BE2C (cell line): ENCODE measurements at regions not wholly inside any gene's neighbourhood (a gene's known extent, or its start where the extent isn't known, plus 50 kb on each side); places are given as distances from the start of the nearest gene placed in this dataset.
"Not testable (repeated sequence)": the region's sequence is repeated elsewhere in the genome, so short reads cannot be mapped to it uniquely, and the experiment has no call there.

ENCODE experiments used
- DNase-seq: peaks from one replicate; pipeline ENCODE4 v3.0.0-alpha.2; 2020
- H3K27me3 ChIP-seq: fragments of 250-450 bp; sonication (Bioruptor Pico); 2 replicates; pipeline ENCODE4 v1.5.1; 2020; ENCODE audit warnings: mild to moderate bottlenecking
- H3K36me3 ChIP-seq: fragments of 250-450 bp; sonication (Bioruptor Pico); 2 replicates; pipeline ENCODE4 v1.5.1; 2020; ENCODE audit warnings: mild to moderate bottlenecking
- H3K4me1 ChIP-seq: fragments of 250-450 bp; sonication (Bioruptor Pico); 2 replicates; pipeline ENCODE4 v1.5.1; 2020
- H3K4me3 ChIP-seq: 2 replicates; pipeline ENCODE4 v1.5.1; 2011; ENCODE audit warnings: low read depth, low read length
- H3K9me3 ChIP-seq: fragments of 250-450 bp; sonication (Bioruptor Pico); 2 replicates; pipeline ENCODE4 v1.5.1; 2020
- TF ChIP-seq, protein P1 (sequence below): IDR thresholded peaks from 2 replicates; pipeline ENCODE4 v1.5.1; 2012; ENCODE audit warnings: mild to moderate bottlenecking, low read depth, low read length

DNA sequence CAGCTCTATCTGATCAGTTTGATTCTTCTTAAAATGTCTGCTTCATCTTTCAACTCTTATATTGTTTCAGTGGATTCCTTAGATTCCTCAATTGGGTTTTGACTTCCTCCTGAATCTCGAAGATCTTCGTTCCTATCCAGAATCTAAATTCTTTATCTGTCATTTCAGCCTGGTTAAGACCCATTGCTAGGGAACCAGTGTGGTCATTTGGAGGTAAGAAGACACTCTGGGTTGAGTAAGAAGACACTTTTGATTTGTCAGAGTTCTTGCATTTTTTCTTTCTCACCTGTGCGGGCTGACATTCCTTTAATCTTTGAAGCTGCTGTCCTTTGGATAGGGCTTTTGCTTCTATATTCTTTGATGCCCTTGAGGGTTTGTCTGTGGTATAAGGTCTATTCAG lies 291.9 kb downstream of the SLC7A11 start:
- no peaks in the 10 kb centered on the region for H3K27me3 ChIP-seq
- no peak for DNase-seq
- H3K9me3 ChIP-seq, result no peaks in the 10 kb centered on the region
- no peaks in the 10 kb centered on the region for H3K36me3 ChIP-seq
- no peak overlapping the region for H3K4me3 ChIP-seq
- no peaks in the 10 kb centered on the region for H3K4me1 ChIP-seq
- TF ChIP-seq, protein P1, sequence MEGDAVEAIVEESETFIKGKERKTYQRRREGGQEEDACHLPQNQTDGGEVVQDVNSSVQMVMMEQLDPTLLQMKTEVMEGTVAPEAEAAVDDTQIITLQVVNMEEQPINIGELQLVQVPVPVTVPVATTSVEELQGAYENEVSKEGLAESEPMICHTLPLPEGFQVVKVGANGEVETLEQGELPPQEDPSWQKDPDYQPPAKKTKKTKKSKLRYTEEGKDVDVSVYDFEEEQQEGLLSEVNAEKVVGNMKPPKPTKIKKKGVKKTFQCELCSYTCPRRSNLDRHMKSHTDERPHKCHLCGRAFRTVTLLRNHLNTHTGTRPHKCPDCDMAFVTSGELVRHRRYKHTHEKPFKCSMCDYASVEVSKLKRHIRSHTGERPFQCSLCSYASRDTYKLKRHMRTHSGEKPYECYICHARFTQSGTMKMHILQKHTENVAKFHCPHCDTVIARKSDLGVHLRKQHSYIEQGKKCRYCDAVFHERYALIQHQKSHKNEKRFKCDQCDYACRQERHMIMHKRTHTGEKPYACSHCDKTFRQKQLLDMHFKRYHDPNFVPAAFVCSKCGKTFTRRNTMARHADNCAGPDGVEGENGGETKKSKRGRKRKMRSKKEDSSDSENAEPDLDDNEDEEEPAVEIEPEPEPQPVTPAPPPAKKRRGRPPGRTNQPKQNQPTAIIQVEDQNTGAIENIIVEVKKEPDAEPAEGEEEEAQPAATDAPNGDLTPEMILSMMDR, result no peak

DNA sequence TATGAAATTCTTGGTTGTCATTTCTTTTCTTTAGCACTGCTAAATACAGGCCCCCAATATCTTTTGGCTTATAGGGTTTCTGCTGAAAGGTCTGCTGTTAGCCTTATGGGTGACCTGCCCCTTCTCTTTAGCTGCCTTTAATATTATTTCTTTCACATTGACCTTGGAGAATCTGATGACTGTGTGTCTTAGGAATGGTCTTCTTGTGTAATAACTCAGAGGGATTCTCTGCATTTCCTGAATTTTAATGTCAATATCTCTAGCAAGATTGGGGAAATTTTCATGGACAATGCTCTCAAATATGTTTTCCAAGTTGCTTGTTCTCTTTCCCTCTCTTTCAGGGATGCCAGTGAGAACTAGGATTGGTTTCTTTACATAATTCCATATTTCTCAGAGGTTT lies 292.4 kb downstream of the SLC7A11 start:
- Histone ChIP-seq H3K4me3 (no peak overlapping the region), H3K4me1 (no peaks in the 10 kb centered on the region), H3K36me3 (no peaks in the 10 kb centered on the region), H3K27me3 (no peaks in the 10 kb centered on the region), H3K9me3 (no peaks in the 10 kb centered on the region)
- DNase-seq, result no peak
- TF ChIP-seq, protein P1, result no peak

DNA sequence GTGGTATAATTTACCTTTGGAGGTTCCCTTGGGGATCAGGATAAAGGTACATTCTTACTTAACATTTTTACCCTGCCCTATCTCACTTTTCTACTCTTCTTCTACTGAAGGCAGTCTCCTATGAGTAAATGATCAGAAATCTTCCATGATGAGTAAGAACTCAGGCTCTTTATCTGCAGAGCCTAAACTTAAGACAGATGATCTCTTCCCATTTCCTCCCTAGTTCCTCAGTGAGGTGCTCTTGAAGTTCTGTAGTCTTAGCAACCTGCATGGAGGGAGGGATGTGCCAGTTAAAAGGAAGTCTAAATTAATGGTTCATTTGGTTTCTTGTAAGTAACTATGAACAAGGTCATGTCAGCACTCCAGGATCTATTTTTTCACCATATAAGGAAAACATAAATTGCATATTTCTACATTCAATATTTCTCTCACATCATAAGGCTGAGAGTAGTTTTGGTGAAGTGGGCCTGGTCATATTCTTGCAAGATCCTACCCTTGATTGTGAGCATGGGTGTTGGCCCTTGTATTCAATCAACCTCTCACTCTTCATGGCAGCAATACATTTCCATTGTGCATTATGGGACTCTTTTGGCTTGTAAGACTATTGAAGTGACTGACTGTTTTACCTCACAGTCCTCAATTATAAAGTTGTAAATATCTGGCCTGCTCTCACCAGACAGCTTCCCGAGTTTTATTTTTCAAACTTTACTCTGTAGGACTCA lies 295.5 kb downstream of the SLC7A11 start:
- Histone ChIP-seq H3K9me3 (no peaks in the 10 kb centered on the region), H3K36me3 (no peaks in the 10 kb centered on the region), H3K4me3 (no peak overlapping the region), H3K27me3 (no peaks in the 10 kb centered on the region), H3K4me1 (no peaks in the 10 kb centered on the region)
- TF ChIP-seq, protein P1, result no peak
- no peak for DNase-seq

DNA sequence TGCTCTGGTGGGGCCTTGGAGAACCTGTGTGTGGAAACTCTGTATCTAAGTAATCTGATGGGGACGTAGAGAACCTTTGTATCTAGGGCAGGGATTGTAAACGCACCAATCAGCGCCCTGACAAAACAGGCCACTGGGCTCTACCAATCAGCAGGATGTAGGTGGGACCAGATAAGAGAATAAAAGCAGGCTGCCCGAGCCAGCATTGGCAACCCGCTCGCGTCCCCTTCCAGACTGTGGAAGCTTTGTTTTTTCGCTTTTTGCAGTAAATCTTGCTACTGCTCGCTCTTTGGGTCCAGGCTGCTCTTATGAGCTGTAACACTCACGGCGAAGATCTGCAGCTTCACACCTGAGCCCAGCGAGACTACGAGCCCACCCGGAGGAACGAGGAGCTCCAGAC lies 299.3 kb downstream of the SLC7A11 start:
- H3K4me3 ChIP-seq, H3K4me1 ChIP-seq, H3K27me3 ChIP-seq, DNase-seq, H3K36me3 ChIP-seq, H3K9me3 ChIP-seq: not testable (repeated sequence)

DNA sequence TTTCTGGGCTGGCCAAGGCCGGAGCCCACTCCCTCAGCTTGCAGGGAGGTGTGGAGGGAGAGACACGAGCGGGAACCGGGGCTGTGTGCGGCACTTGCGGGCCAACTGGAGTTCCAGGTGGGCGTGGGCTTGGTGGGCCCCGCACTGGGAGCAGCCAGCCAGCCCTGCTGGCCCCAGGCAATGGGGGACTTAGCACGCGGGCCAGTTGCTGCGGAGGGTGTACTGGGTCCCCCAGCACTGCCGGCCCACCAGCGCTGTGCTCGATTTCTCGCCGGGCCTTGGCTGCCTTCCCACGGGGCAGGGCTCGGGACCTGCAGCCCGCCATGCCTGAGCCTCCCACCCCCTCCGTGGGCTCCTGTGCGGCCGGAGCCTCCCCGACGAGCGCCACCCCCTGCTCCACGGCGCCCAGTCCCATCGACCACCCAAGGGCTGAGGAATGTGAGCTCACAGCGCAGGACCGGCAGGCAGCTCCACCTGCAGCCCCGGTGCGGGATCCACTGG lies 300.1 kb downstream of the SLC7A11 start:
- not testable (repeated sequence) for H3K4me3 ChIP-seq, H3K4me1 ChIP-seq, H3K36me3 ChIP-seq, H3K9me3 ChIP-seq, DNase-seq, H3K27me3 ChIP-seq

DNA sequence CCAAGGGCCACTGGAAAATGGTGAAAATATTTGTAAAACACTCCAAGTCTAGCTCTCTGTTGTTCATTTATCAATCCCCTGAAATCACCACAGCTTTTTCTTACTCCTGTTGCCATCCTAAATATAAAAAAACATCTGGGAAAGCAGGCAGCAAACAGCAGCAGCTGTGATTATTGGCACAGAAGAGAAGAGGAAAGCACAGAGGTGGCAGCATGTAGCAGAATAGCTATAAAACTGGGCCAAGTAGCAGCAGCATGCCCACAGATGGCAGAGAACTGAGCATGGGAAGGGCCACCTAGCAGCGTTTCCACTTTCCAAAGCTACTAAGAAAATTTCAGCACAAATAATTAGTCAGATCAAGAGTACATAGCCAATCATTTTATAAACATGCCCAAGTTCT lies 307.2 kb downstream of the SLC7A11 start:
- no peak for DNase-seq
- H3K9me3 ChIP-seq, result no peaks in the 10 kb centered on the region
- H3K36me3 ChIP-seq, result no peaks in the 10 kb centered on the region
- H3K27me3 ChIP-seq, result no peaks in the 10 kb centered on the region
- no peaks in the 10 kb centered on the region for H3K4me1 ChIP-seq
- no peak overlapping the region for H3K4me3 ChIP-seq
- TF ChIP-seq, protein P1, result no peak

DNA sequence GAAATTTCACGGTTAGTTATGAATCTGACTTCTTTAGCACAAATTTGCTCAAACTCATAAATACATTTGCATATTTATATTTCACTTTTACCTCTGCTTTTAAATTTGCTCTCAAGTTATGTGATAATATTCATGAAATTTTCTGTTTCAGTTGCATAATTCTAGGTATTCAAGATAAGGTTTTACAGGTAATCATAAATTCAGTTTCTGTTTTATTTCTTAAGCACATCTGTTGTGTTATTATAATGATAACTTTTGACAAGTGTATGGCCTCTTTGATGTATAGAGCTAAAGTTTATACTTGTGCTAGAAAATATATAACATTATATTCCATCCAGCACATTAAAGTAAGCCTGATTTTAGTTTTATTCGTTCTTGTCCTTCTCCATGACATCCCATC lies 308.1 kb downstream of the SLC7A11 start:
- no peaks in the 10 kb centered on the region for H3K4me1 ChIP-seq
- TF ChIP-seq, protein P1, result no peak
- no peaks in the 10 kb centered on the region for H3K9me3 ChIP-seq
- H3K36me3 ChIP-seq, result no peaks in the 10 kb centered on the region
- no peaks in the 10 kb centered on the region for H3K27me3 ChIP-seq
- no peak overlapping the region for H3K4me3 ChIP-seq
- DNase-seq, result no peak
